Fibroblast of skin of abdomen (primary cell): ENCODE measurements at regions not wholly inside any gene's neighbourhood (a gene's known extent, or its start where the extent isn't known, plus 50 kb on each side); places are given as distances from the start of the nearest gene placed in this dataset.
"Not testable (repeated sequence)": the region's sequence is repeated elsewhere in the genome, so short reads cannot be mapped to it uniquely, and the experiment has no call there.

Experiments used
- DNase-seq: peaks from one replicate; pipeline ENCODE4 v3.0.0-alpha.2; 2013

DNA sequence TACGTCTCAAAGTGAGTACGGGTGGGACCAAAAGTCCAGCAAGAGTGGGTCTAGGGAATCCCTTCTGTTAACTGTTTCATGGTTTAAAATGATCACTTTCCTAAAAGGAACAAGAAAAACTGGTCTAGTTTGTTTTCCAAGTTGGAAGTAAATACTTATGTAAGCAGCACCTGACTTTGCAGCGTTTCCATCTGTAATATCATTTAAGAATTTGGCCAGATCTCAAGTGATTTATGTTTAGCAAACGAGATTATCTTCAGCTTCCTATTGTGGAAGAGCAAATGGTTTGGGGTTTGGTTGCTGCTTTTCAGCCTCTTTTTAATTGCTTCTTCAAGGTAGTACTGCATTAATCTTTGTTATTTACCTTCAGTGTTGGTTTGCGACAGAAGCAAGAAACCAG lies 50.4 kb downstream of the FHIP1A start:
- no peak for DNase-seq

DNA sequence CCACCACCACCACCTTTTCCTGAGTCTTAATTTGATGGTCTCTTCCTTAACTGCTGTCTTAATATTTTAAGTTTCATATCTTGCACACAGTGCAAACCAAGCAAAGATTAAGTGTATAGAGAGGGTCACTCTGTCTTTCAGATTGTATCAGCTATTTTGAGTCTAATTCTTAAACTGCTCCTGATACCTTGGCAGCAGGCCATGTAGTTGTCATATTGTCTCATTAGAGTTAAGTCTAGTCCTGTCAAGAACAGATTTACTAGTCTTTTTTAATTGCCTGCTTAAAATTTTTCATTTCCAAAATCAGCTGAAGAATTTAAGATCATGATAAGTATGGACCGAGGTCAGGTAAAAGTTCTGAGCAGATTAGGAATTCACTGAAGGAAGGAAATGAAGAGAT lies 51.5 kb downstream of the FHIP1A start:
- no peak for DNase-seq

- no peak for DNase-seq
These were observed 53.6 kb downstream of the FHIP1A start for GRCh38 chr4:151462554-151462953.

GRCh38 chr4:151468715-151469696 lies 60.0 kb downstream of the FHIP1A start:
- no peak for DNase-seq

GRCh38 chr4:151469970-151470369 lies 61.0 kb downstream of the FHIP1A start:
- no peak for DNase-seq

DNA sequence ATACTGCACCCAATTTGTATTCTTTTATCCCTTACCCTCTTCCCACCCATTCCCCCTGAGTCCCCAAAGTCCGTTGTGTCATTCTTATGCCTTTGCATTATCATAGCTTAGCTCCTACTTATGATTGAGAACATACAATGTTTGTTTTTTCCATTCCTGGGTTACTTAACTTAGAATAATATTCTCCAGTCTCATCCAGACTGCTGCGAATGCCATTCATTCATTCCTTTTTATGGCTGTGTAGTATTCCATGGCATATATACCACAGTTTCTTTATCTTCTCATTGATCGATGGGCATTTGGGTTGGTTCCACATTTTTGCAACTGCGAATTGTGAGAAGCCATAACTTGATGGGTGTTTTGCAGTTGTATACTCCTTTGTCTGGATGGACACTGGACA lies 62.8 kb downstream of the FHIP1A start:
- no peak for DNase-seq

DNA sequence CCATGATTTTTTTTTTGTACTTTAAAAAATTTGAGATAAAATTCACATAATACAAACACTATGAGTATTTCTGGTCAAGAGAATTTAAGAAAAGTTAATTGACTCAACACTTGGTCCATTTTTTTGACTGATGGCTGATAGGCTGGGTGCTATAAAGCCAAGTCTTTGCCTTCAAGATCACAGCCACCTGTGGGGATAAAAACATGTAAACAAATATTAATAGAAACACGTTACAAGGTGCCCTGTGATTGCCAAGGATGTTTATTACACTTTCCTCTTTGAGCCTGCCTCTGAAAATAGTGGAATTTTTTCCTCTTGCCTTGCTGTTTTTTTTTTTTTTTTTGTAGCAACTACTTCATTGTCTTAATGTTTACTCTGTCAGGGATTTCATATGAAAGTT lies 63.3 kb downstream of the FHIP1A start:
- DNase-seq: no peak

DNA sequence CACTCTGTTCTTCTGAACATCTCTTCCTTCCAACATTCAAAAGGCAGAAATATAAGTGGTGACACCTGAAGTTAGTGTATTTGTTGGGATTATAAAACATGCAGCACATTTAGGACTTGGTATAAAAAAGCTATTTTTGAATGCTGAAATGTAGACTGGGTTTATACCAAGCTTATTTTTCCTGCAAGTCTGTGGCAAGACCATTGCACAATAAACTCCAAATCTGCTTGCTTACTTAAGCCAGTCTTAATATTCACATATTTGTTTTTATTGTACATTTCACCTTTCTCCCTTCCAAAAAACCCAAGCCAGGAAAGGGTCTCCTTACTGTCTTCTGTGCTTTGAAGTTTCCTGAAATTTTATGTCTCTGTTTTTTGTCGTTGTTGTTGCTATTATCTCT lies 63.7 kb downstream of the FHIP1A start:
- no peak for DNase-seq

DNA sequence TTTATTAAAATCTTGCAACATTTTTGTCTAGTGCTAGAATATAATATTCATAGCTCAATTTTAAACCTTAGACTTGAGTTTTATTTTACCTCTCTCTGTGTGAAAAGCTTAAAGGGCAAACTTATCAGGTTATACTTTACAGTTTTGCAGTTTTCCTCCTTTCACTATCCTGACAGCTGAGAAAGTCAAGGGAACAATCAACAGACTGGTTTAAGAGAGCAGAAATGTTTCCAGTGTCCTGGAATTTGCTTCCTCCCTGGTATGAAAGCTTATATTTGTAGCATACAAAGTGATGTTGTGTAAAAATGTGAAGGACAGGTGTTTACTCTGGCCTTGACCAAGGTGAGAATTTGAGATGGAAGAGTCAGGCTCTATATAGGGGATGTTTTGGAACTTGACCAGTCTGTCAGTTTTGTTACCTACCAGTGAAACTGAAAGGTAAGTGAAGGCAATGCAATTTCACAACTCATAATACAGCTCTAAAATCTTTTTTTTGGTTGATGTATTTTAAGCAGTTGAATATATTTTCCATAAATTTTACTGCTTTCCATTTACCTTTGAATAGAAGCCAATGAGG lies 64.6 kb downstream of the FHIP1A start:
- no peak for DNase-seq

DNA sequence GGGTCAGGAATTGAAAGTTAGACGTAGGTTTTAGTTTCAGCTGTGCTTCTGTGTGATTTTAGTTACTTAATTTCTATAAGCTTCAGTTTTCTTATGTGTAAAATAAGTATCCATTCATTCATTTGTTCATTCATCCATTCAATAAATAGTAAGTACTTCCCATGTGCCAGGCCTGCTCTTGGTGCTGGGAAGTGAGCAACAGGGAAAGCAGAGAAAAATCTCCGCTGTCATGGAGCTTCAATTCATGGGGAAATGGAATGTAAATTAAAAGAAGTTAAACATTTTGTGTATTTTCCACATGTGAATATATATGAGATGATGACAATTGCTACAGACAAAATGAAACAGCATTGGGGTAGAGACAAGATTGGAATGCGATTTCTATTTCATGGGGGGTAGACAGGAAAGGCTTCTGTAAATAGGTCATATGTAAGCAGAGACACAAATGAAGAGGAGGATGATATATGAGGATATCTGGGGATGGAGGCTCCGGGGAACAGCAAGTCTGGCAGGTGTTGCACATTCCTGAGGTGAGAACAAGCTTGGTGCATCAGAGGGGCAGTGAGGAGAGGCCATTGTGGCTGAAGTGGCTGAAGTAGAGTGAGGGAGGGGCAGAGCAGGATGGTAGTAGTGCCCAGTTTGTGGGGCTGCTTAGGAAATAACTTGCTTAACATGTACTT lies 66.2 kb downstream of the FHIP1A start:
- peak; percentile 74 for DNase-seq

- no peak for DNase-seq
These were observed 72.8 kb downstream of the FHIP1A start for GRCh38 chr4:151481813-151482212.

GRCh38 chr4:151484396-151485102 lies 75.6 kb downstream of the FHIP1A start:
- DNase-seq: peak; percentile 93

DNA sequence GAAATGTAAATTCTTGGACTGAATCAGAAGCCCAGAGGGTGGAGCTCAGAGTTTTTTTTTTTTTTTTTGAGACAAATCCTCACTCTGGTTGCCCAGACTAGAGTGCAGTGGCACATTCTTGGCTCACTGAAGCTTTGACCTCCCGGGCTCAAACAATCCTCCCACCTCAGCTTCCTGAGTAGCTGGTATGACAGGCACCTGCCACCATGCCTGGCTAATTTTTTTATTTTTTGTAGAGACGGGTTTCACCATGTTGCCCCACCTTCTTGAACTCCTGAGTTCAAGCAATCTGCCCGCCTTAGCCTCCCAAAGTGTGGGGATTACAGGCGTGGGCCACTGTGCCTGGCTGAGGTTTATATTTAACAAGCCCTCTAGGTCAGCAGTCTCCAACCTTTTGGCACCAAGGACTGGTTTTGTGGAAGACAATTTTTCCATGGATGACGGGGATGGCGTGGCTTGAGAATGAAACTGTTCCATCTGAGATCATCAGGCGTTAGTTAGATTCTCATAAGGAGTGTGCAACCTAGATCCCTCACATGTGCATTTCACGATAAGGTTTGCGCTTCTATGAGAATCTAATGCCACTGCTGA lies 76.7 kb downstream of the FHIP1A start:
- DNase-seq: no peak

- DNase-seq: peak; percentile 77
These were observed 77.2 kb downstream of the FHIP1A start for GRCh38 chr4:151486168-151486567.

GRCh38 chr4:151488968-151489367 lies 80.0 kb downstream of the FHIP1A start:
- DNase-seq: no peak

DNA sequence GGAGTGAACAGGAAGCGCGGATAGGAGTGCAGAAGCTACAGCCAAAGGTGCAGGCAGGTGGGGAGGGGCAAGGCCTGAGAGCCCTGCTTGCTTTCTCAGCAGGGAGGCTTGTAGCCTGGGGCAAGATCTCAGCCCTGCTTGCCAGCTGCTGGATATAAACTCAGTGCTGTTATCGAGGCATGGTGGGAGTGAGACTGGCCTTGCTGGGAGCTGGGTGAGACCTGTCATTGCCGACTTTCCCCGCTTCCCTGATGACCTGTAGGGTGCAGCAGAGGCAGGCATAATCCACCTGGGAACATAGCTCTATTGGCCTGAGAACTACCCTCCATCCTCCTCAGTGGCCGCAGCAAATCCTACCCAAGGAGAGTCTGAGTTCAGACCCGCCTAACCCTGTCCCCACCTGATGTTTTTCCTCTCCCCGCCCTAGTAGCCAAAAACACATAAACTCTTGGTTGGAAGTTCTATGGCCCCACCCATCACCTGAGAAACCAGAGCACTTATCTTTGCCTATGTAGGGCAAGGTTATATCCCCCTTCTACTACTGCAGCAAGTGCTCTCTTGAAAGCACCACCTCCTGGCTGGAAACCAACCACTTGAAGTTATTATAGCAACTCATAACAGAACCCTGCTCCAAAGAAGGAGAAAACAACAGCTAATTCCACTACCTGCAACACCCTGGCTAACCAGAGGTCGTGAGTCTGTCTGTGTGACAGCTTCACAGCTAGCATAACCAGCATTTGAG lies 80.7 kb downstream of the FHIP1A start:
- DNase-seq: no peak

- DNase-seq: not testable (repeated sequence)
These were observed 86.6 kb downstream of the FHIP1A start for GRCh38 chr4:151495612-151496011.

DNA sequence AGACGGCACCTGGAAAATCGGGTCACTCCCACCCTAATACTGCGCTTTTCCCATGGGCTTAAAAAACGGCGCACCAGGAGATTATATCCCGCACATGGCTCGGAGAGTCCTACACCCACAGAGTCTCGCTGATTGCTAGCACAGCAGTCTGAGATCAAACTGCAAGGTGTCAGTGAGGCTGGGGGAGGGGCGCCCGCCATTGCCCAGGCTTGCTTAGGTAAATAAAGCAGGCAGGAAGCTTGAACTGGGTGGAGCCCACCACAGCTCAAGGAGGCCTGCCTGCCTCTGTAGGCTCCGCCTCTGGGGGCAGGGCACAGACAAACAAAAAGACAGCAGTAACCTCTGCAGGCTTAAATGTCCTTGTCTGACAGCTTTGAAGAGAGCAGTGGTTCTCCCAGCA lies 102.6 kb downstream of the FHIP1A start:
- DNase-seq: not testable (repeated sequence)

- DNase-seq: no peak
These were observed 108.9 kb downstream of the FHIP1A start for GRCh38 chr4:151517896-151518295.

DNA sequence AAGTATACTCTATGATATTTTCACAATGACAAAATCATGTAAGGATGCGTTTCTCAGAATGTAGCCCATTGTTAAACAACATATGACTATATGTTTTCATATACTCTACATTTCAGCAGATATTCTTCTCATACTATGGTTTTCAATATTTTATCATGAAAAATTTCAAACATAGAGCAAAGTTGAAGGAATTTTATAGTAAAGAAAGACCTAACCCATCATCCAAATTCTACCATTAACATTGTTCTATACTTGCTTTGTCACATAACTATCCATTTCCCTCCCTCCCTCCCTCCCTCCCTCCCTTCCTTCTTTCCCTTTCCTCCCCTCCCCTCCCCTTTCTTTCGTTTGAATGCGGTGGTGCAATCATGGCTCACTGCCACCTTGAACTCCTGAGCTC lies 109.4 kb downstream of the FHIP1A start:
- no peak for DNase-seq

DNA sequence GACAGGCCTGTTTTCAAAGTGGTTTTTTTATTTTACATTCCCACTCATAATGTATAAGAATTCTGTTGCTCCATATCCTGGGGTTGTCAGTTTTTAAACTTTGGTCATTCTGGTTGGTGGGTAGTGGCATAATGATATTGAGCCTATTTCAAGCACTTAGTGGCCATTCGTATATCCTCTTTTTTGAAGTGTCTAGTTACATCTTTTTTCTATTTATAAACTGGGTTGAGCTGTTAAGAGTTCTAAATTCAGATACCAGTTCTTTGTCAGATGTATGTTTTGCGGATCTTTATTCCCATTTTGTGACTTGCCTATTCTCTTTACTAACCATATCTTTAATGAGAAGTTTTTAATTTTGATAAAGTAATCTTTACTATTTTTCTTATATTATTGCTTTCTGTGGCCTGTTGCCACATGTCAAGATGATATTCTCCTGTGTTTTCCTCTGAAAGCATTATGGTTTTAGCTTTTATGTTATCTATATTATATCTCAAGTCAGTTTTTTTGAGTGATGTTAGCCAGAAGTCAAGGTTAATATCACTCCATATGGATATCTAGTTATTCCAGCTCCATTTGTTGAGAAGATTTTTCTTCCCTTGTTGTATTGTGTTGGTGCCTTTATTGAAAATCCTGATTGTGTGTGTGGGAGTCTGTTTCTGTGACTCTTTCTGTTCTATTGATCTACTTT lies 110.9 kb downstream of the FHIP1A start:
- DNase-seq: no peak
